Activated CD8-positive, alpha-beta T cell treated with anti-CD3 and anti-CD28 coated beads for 36 hours (primary cell): ENCODE measurements at regions not wholly inside any gene's neighbourhood (a gene's known extent, or its start where the extent isn't known, plus 50 kb on each side); places are given as distances from the start of the nearest gene placed in this dataset.

Source experiments
- ATAC-seq: fragments of 200-7000 bp; cut with Tn5 transposase; one replicate; pipeline ENCODE4 v1.10.0; 2021; ENCODE audit warnings: mild to moderate bottlenecking, moderate library complexity
- CTCF ChIA-PET: fragments of 350-600 bp; sonication (Branson Sonifier 250); formaldehyde crosslinking; loops from one replicate; lab custom pipeline; 2021; ENCODE audit warnings: antibody characterized with exemption; lab: Charles Lee
- POLR2A ChIA-PET: fragments of 350-600 bp; sonication (Branson Sonifier 250); formaldehyde crosslinking; loops from one replicate; lab custom pipeline; 2021; ENCODE audit warnings: antibody characterized with exemption; lab: Charles Lee
- DNase-seq: peaks from one replicate; pipeline ENCODE4 v3.0.0-alpha.2; 2020
- H3K27ac Mint-ChIP-seq: one replicate; pipeline ENCODE4 v1.8.0; 2021; ENCODE audit warnings: mild to moderate bottlenecking, mixed read lengths
- H3K27me3 Mint-ChIP-seq: one replicate; pipeline ENCODE4 v1.8.0; 2021; ENCODE audit warnings: mixed read lengths
- H3K36me3 Mint-ChIP-seq: one replicate; pipeline ENCODE4 v1.8.0; 2021; ENCODE audit warnings: low read depth, mixed read lengths
- H3K4me1 Mint-ChIP-seq: one replicate; pipeline ENCODE4 v1.8.0; 2021; ENCODE audit warnings: low read depth, mixed read lengths
- H3K4me3 Mint-ChIP-seq: one replicate; pipeline ENCODE4 v1.8.0; 2021; ENCODE audit warnings: mild to moderate bottlenecking, moderate library complexity, mixed read lengths
- H3K9me3 Mint-ChIP-seq: one replicate; pipeline ENCODE4 v1.8.0; 2021; ENCODE audit warnings: mixed read lengths
- intact Hi-C: fragments of 100-400 bp; cut with micrococcal nuclease; formaldehyde crosslinking; loops from one replicate; pipeline ENCODE4 v1.10.0; 2022
- TF ChIP-seq, protein P1 (sequence below): fragments of 200-600 bp; IDR thresholded peaks from one replicate; pipeline ENCODE4 v1.8.0; 2022; ENCODE audit warnings: antibody characterized with exemption, mild to moderate bottlenecking

DNA sequence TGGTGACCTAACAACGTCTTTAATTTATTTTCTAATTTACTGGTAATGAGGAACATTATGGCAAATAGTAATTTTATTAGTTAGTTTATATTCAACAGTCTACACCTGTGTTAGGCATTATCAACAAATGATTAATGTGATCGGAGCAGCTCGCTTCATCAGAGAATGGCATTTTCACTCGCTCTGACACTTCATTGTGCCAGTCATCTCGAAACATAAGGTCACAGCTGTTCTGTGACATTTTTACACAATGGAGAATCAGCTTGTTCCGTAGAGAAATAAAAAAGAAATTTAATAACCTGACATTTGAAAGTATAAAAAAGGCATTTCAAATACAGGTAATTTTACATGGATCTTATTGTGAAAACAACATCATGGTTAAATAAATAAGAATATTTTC is 858.4 kb downstream of the SLITRK6 start:
- CTCF ChIA-PET: no interaction called here
- TF ChIP-seq, protein P1, sequence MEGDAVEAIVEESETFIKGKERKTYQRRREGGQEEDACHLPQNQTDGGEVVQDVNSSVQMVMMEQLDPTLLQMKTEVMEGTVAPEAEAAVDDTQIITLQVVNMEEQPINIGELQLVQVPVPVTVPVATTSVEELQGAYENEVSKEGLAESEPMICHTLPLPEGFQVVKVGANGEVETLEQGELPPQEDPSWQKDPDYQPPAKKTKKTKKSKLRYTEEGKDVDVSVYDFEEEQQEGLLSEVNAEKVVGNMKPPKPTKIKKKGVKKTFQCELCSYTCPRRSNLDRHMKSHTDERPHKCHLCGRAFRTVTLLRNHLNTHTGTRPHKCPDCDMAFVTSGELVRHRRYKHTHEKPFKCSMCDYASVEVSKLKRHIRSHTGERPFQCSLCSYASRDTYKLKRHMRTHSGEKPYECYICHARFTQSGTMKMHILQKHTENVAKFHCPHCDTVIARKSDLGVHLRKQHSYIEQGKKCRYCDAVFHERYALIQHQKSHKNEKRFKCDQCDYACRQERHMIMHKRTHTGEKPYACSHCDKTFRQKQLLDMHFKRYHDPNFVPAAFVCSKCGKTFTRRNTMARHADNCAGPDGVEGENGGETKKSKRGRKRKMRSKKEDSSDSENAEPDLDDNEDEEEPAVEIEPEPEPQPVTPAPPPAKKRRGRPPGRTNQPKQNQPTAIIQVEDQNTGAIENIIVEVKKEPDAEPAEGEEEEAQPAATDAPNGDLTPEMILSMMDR: no peak
- Mint-ChIP-seq H3K4me1 (no peaks in the 10 kb centered on the region), H3K27ac (no peak overlapping the region), H3K36me3 (no peaks in the 10 kb centered on the region), H3K4me3 (no peak overlapping the region), H3K9me3 (no peaks in the 10 kb centered on the region), H3K27me3 (no peaks in the 10 kb centered on the region)
- intact Hi-C loops: no loop called here
- POLR2A ChIA-PET: no interaction called here
- DNase-seq: no peak
- no peak for ATAC-seq

DNA sequence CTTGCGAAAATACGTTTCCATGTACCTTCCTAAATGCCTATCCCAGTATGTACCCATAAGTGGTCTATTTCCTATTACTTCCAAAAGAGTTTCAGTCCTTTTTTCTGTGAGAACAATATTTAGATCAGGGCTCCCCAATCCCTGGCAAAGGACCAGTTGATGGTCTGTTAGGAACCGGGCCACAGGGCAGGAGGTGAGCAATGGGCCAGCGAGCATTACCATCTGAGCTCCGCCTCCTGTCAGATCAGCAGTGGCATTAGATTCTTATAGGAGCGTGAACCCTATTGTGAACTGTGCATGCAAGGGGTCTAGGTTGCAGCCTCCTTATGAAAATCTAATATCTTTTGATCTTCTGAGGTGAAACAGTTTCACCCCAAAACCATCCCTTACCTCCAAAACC is 859.1 kb downstream of the SLITRK6 start:
- ATAC-seq (no peak), DNase-seq (no peak)
- Mint-ChIP-seq H3K4me1 (no peaks in the 10 kb centered on the region), H3K36me3 (no peaks in the 10 kb centered on the region), H3K9me3 (no peaks in the 10 kb centered on the region), H3K27ac (no peak overlapping the region), H3K27me3 (no peaks in the 10 kb centered on the region), H3K4me3 (no peak overlapping the region)
- POLR2A ChIA-PET: no interaction called here
- CTCF ChIA-PET: no interaction called here
- intact Hi-C loops: no loop called here
- TF ChIP-seq, protein P1: no peak

- H3K4me1 Mint-ChIP-seq: peaks cover 2% of the 10 kb centered on the region
- no peaks in the 10 kb centered on the region for H3K27me3 Mint-ChIP-seq
- CTCF ChIA-PET: no interaction called here
- POLR2A ChIA-PET: no interaction called here
- H3K36me3 Mint-ChIP-seq: no peaks in the 10 kb centered on the region
- intact Hi-C loops: no loop called here
- H3K9me3 Mint-ChIP-seq: no peaks in the 10 kb centered on the region
- TF ChIP-seq, protein P1: no peak
- H3K4me3 Mint-ChIP-seq: peak overlapping the region; percentile 41
- no peak for DNase-seq
- no peak for ATAC-seq
- H3K27ac Mint-ChIP-seq: no peak overlapping the region
These were observed 864.3 kb downstream of the SLITRK6 start for GRCh38 chr13:84934911-84935310.

GRCh38 chr13:84933797-84934196 is 865.4 kb downstream of the SLITRK6 start:
- Mint-ChIP-seq H3K4me1 (peaks cover 2% of the 10 kb centered on the region), H3K27me3 (no peaks in the 10 kb centered on the region), H3K4me3 (no peak overlapping the region), H3K36me3 (no peaks in the 10 kb centered on the region), H3K27ac (no peak overlapping the region), H3K9me3 (no peaks in the 10 kb centered on the region)
- intact Hi-C loops: no loop called here
- TF ChIP-seq, protein P1: no peak
- ATAC-seq (no peak), DNase-seq (no peak)
- ChIA-PET POLR2A (no interaction called here), CTCF (no interaction called here)

DNA sequence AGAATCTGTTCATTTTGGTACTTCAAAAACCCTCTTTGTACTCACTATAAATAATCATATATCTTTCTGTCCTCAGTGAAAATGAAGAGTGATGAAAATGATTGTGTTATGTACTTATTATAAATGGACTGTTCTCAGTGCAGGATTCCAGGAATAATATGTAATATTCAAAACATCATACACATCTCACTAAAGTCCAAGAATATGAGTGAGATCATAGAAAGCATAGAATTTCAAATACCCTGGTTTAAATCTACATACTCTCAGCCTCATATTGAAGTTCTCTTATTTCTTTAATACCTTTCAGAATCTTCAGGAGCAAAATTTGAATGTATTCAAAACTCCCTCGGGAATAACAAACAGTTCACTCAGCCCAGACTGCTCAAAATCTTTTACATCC is 868.0 kb downstream of the SLITRK6 start:
- ChIA-PET CTCF (interaction anchor here (0.9 kb wide), 1 partner anchor 37 kb away, joined by 3 read pairs; no protein-coding TSS in a partner anchor), POLR2A (no interaction called here)
- Mint-ChIP-seq H3K27ac (no peak overlapping the region), H3K4me1 (peaks cover 2% of the 10 kb centered on the region), H3K4me3 (no peak overlapping the region), H3K9me3 (no peaks in the 10 kb centered on the region), H3K27me3 (no peaks in the 10 kb centered on the region), H3K36me3 (no peaks in the 10 kb centered on the region)
- no peak for ATAC-seq
- DNase-seq: no peak
- intact Hi-C loops: no loop called here
- TF ChIP-seq, protein P1: no peak
